ENCODE measurements at regions not wholly inside any gene's neighbourhood (a gene's known extent, or its start where the extent isn't known, plus 50 kb on each side); places are given as distances from the start of the nearest gene placed in this dataset.

DNA sequence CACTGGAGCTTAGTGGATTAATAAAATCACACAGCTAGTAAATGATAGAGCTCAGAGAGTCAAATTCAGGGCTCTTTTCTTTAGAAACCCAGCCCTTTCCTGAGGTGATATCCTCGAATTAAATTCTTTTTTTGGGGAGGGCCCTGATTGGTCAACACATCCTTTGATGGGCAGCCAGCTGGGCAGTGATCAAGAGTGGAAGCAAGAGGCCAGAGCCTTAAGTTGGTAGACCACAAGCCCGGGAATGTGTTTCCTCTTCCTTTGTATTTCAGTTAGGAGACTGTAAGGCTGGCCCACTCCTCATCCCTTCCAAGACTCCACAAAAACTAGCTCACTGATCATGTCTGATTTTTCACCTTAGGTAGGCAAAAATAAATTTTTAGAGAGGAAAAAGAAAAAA is 640.5 kb downstream of the DHX35 start:
- no peaks in the 10 kb centered on the region for H3K36me3 ChIP-seq (ENCODE audit: control insufficient read depth, insufficient read depth, low read length)
- H3K4me3 ChIP-seq (ENCODE audit: low read length): no peak overlapping the region
- H3K27ac ChIP-seq (ENCODE audit: low read depth, low read length): no peak overlapping the region
- H3K27me3 ChIP-seq (ENCODE audit: control insufficient read depth, insufficient read depth, low read length): no peaks in the 10 kb centered on the region
- H3K4me1 ChIP-seq (ENCODE audit: control insufficient read depth, insufficient read depth, low read length): no peaks in the 10 kb centered on the region
- no peak overlapping the region for H3K9ac ChIP-seq (ENCODE audit: low read length)

DNA sequence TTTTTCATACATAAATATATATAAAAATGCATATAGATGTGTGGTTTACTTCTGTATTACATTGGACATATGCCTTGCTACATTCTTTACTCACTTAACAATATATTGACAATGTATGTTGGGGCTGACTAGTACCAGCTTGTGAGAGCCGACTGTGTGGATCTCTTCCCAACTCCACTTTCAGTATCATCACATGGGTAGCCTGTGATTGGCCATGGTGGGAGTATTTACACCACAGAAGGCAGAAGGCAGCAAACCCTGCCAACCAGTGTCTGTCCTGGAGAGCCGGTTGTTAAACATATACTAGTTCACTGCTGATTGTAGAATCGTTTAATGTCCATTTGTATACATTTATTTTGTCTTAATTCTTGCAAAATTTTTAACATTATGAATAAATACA is 638.7 kb downstream of the DHX35 start:
- Histone ChIP-seq H3K27me3 (ENCODE audit: control insufficient read depth, insufficient read depth, low read length) (no peaks in the 10 kb centered on the region), H3K27ac (ENCODE audit: low read depth, low read length) (no peak overlapping the region), H3K4me3 (ENCODE audit: low read length) (no peak overlapping the region)

DNA sequence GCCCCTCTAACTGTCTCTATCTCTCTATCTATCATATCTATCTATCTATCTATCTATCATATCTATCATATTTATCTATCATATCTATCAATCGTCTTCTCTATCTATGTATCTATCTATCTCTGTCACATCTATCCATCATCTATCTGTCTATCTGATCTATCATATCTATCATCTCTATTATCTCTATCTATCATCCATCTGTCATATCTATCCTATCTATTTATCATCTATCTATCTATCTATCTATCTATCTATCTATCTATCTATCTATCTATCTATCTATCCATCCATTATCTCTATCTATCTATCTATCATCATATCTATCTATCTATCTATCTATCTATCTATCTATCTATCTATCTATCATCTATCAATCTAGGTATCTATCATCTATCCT is 638.0 kb downstream of the DHX35 start:
- H3K9ac ChIP-seq (ENCODE audit: low read length): no peak overlapping the region
- H3K27ac ChIP-seq (ENCODE audit: low read depth, low read length): no peak overlapping the region

More for the DNA sequence above, 638.7 kb downstream of the DHX35 start:
- no peak overlapping the region for H3K9ac ChIP-seq (ENCODE audit: low read length)
- H3K4me1 ChIP-seq (ENCODE audit: control insufficient read depth, insufficient read depth, low read length): no peaks in the 10 kb centered on the region
- H3K36me3 ChIP-seq (ENCODE audit: control insufficient read depth, insufficient read depth, low read length): no peaks in the 10 kb centered on the region

DNA sequence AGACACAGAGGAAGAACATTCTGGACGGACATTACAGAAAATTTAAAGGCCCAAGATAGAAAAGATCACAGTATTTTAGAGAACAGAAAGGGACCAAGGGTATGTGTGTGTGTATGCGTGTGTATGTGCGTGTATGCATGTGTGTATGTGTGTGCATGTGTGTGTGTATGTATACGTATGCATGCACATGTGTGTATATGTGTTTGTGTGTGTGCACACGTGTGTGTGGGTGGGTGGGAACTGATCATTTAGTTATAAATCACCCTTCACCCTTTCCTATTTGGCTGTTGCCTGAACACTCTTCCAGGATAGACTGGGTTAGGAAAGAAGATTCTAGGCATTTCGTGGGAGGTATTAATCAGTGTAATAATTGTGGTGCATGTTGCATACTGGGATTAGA is 634.4 kb downstream of the DHX35 start:
- H3K4me1 ChIP-seq (ENCODE audit: control insufficient read depth, insufficient read depth, low read length): no peaks in the 10 kb centered on the region
- no peak overlapping the region for H3K27ac ChIP-seq (ENCODE audit: low read depth, low read length)
- no peak overlapping the region for H3K9ac ChIP-seq (ENCODE audit: low read length)
- H3K4me3 ChIP-seq (ENCODE audit: low read length): no peak overlapping the region
- H3K36me3 ChIP-seq (ENCODE audit: control insufficient read depth, insufficient read depth, low read length): no peaks in the 10 kb centered on the region
- no peaks in the 10 kb centered on the region for H3K27me3 ChIP-seq (ENCODE audit: control insufficient read depth, insufficient read depth, low read length)

More for the DNA sequence above, 638.0 kb downstream of the DHX35 start:
- Histone ChIP-seq H3K36me3 (ENCODE audit: control insufficient read depth, insufficient read depth, low read length) (no peaks in the 10 kb centered on the region), H3K27me3 (ENCODE audit: control insufficient read depth, insufficient read depth, low read length) (no peaks in the 10 kb centered on the region), H3K4me3 (ENCODE audit: low read length) (no peak overlapping the region), H3K4me1 (ENCODE audit: control insufficient read depth, insufficient read depth, low read length) (no peaks in the 10 kb centered on the region)

DNA sequence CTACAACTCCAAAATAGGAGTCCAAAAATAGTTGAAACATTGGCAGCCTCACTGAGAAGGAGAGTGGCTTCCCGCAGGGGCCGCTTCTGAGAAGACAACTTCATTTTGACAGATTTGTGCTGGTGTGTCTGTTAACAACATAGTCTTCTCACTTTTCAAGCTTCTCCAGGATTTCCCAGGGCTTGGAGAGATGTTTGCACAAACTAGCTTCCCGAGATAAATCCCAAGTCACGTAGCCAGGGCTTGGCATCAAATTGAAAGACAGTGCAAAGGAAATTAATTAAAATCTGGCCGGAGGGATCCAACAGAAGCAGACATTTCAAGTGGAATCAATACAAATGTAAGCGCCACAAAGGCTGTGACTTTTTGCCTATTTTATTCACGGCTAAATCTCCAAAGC is 630.2 kb downstream of the DHX35 start:
- H3K9ac ChIP-seq (ENCODE audit: low read length): no peak overlapping the region
- peaks cover 2% of the 10 kb centered on the region for H3K4me1 ChIP-seq (ENCODE audit: control insufficient read depth, insufficient read depth, low read length)
- H3K27ac ChIP-seq (ENCODE audit: low read depth, low read length): no peak overlapping the region
- no peaks in the 10 kb centered on the region for H3K36me3 ChIP-seq (ENCODE audit: control insufficient read depth, insufficient read depth, low read length)
- H3K27me3 ChIP-seq (ENCODE audit: control insufficient read depth, insufficient read depth, low read length): no peaks in the 10 kb centered on the region
- no peak overlapping the region for H3K4me3 ChIP-seq (ENCODE audit: low read length)

DNA sequence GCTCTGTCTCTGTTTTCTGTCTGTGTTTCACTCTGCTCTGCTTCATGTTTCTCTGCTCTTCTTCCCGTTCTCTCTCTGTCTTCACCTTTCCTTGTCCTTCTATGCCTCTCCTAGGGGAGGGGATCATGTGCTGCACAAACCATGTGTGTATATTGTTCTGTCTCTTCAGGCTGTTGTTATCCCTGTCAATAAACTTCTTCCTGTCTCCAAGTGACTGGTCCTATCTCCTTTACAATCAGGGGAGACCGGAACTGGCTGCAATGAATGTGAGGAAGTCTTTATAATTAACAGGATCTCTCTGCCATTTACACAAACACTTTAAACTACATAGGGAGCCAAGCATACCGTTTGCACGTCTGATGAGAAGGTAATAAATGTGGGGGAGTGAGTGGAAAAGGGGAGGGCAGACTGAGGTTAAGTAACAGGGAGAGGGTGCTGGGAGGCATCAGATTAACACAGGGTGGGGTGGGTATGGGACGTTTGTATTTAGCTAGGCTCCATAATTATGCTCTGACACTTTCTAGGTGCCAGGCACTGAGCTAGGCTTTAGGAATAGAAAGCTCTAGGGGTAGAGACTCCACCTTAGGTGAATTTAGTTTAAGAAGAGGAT is 626.1 kb downstream of the DHX35 start:
- Histone ChIP-seq H3K27me3 (ENCODE audit: control insufficient read depth, insufficient read depth, low read length) (no peaks in the 10 kb centered on the region), H3K4me1 (ENCODE audit: control insufficient read depth, insufficient read depth, low read length) (peaks cover 2% of the 10 kb centered on the region), H3K9ac (ENCODE audit: low read length) (no peak overlapping the region), H3K36me3 (ENCODE audit: control insufficient read depth, insufficient read depth, low read length) (no peaks in the 10 kb centered on the region), H3K27ac (ENCODE audit: low read depth, low read length) (no peak overlapping the region), H3K4me3 (ENCODE audit: low read length) (no peak overlapping the region)

DNA sequence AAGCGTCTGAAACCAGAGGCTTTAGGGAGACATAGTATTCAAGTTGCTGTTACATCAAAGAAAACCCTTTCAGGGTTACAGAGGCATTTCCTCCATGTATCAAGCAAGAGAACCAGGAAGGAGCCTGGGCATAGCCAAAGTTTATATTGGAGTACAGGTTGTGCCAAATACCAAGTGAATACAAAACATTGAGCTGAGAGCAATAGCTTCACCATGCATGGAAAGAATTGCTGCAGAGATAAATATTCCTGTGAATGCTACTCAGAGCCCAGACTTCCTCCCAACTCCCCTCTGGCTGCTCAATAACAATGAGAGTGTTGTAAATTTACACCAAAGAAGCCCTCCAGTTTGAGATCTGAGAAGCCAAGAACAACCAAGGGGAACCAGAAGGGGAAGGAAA is 618.9 kb downstream of the DHX35 start:
- no peaks in the 10 kb centered on the region for H3K4me1 ChIP-seq (ENCODE audit: control insufficient read depth, insufficient read depth, low read length)
- no peaks in the 10 kb centered on the region for H3K36me3 ChIP-seq (ENCODE audit: control insufficient read depth, insufficient read depth, low read length)
- no peak overlapping the region for H3K4me3 ChIP-seq (ENCODE audit: low read length)
- no peaks in the 10 kb centered on the region for H3K27me3 ChIP-seq (ENCODE audit: control insufficient read depth, insufficient read depth, low read length)
- peak overlapping the region; percentile 33 for H3K27ac ChIP-seq (ENCODE audit: low read depth, low read length)
- no peak overlapping the region for H3K9ac ChIP-seq (ENCODE audit: low read length)

DNA sequence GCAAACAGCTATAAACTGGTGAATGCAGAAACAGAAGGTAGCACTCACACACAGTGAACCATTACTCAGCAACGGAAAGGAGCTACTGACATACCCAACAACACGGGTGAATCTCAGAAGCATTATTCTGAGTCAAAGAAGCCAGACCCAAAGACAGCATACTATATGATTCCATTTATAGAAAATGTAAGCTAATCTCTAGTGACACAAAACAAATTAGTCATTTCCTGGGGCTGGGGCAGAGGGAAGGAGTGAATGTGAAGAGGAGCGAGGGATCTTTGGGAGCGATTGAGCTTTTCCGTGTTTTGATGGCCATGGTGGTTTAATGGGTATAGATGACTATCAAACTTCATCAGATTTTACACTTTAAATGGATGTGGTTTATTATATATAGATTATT is 614.6 kb downstream of the DHX35 start:
- H3K4me1 ChIP-seq (ENCODE audit: control insufficient read depth, insufficient read depth, low read length): no peaks in the 10 kb centered on the region
- no peaks in the 10 kb centered on the region for H3K36me3 ChIP-seq (ENCODE audit: control insufficient read depth, insufficient read depth, low read length)
- no peak overlapping the region for H3K27ac ChIP-seq (ENCODE audit: low read depth, low read length)
- H3K27me3 ChIP-seq (ENCODE audit: control insufficient read depth, insufficient read depth, low read length): no peaks in the 10 kb centered on the region
- no peak overlapping the region for H3K4me3 ChIP-seq (ENCODE audit: low read length)
- no peak overlapping the region for H3K9ac ChIP-seq (ENCODE audit: low read length)

DNA sequence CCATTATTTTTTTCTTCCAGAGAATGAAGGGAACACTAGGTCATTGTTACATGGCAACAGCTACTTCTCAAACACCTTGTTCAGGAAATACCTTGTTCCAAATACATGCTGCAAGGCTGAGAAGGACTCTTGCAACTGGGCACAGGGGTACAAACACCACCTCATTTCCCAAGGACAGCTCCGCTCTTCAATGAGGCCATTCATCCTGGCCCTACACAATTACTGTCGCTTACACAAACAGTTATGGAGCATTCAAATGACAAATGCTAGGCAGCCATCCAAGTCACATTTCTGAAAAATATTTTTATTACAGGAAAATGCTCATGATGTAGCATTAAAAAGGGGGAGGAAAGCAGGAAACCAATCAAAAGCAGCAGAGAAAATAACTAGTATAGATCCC is 611.9 kb downstream of the DHX35 start:
- no peak overlapping the region for H3K9ac ChIP-seq (ENCODE audit: low read length)
- no peaks in the 10 kb centered on the region for H3K36me3 ChIP-seq (ENCODE audit: control insufficient read depth, insufficient read depth, low read length)
- no peaks in the 10 kb centered on the region for H3K27me3 ChIP-seq (ENCODE audit: control insufficient read depth, insufficient read depth, low read length)
- no peaks in the 10 kb centered on the region for H3K4me1 ChIP-seq (ENCODE audit: control insufficient read depth, insufficient read depth, low read length)
- H3K27ac ChIP-seq (ENCODE audit: low read depth, low read length): no peak overlapping the region
- no peak overlapping the region for H3K4me3 ChIP-seq (ENCODE audit: low read length)

DNA sequence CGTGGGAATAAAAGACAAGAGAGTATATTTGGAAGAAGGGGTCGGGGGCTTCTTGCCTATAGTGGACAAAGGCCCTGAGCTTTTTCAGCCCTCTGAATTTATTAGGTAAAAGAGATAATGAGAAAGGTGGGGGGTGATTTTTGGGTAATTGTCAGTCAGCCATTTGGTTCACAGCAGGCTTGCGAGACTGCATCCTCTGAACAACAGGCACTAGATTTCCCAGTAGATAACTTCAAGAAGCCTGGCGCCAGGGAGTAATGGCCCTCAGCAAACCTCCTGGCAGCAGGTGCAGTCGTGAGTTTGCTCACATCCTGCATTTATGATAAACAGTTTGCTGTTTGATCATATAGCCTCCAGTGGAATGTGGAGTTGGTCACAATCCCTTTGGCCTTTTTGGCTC is 609.0 kb downstream of the DHX35 start:
- Histone ChIP-seq H3K27me3 (ENCODE audit: control insufficient read depth, insufficient read depth, low read length) (no peaks in the 10 kb centered on the region), H3K4me3 (ENCODE audit: low read length) (no peak overlapping the region), H3K4me1 (ENCODE audit: control insufficient read depth, insufficient read depth, low read length) (no peaks in the 10 kb centered on the region), H3K36me3 (ENCODE audit: control insufficient read depth, insufficient read depth, low read length) (no peaks in the 10 kb centered on the region), H3K27ac (ENCODE audit: low read depth, low read length) (no peak overlapping the region), H3K9ac (ENCODE audit: low read length) (no peak overlapping the region)

DNA sequence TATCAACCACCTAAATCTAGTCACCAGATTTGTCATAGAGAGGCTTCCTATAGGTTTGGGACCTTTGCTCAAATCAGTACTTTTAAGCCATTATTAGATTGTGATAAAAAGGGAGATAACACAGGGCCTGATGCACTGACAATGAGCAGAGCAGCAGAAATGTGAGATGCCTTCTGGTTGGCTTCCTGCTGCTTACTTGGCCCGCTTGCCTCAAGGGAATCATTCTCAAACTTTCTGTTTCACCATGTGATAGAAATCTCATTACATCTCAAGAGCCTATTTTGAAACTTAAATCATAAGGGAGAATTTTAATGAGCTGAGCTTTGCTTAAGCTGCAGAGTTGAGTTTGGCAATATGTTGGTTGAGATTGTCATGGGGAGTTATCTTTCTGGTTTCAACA is 606.0 kb downstream of the DHX35 start:
- no peaks in the 10 kb centered on the region for H3K4me1 ChIP-seq (ENCODE audit: control insufficient read depth, insufficient read depth, low read length)
- H3K27ac ChIP-seq (ENCODE audit: low read depth, low read length): no peak overlapping the region
- no peaks in the 10 kb centered on the region for H3K36me3 ChIP-seq (ENCODE audit: control insufficient read depth, insufficient read depth, low read length)
- H3K9ac ChIP-seq (ENCODE audit: low read length): no peak overlapping the region
- H3K4me3 ChIP-seq (ENCODE audit: low read length): no peak overlapping the region
- H3K27me3 ChIP-seq (ENCODE audit: control insufficient read depth, insufficient read depth, low read length): no peaks in the 10 kb centered on the region

DNA sequence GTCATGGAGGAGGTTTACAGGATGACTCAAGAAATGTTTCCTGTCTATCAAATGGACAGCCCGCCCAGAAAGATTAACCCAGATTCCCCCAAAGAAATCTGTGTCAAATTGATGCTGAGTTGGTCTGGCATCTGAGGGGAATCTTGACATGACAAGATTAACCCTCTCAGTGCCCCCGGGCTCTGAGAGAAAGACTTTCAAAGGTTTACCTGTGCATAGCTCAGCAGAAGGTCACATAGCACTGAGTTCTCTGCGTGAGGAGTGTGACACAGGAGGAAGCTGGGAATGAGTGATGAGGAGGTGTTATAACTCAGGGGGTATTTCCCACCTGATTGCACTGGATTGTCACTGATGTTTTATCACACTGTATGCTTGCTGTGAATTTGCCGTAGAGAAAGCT is 601.2 kb downstream of the DHX35 start:
- Histone ChIP-seq H3K9ac (ENCODE audit: low read length) (no peak overlapping the region), H3K4me1 (ENCODE audit: control insufficient read depth, insufficient read depth, low read length) (no peaks in the 10 kb centered on the region), H3K27ac (ENCODE audit: low read depth, low read length) (no peak overlapping the region), H3K4me3 (ENCODE audit: low read length) (no peak overlapping the region), H3K27me3 (ENCODE audit: control insufficient read depth, insufficient read depth, low read length) (no peaks in the 10 kb centered on the region), H3K36me3 (ENCODE audit: control insufficient read depth, insufficient read depth, low read length) (no peaks in the 10 kb centered on the region)

DNA sequence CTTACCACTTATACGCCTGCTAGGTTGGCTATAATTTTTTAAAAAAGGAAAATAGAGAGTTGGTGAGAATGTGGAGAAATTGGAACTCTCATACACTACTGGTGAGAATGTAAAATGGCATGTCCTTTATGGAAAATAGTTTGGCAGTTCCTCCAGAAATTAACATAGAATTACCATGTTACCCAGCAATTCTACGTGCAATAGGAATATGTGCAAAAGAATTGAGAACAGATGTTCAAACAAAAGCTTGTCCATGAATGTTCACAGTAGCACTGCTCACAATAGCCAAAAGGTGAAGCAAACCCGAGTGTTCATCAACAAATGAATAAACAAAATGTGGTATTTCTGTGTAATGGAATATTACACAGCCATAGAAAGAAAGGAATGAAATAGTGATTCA is 592.2 kb downstream of the DHX35 start:
- H3K36me3 ChIP-seq (ENCODE audit: control insufficient read depth, insufficient read depth, low read length): no peaks in the 10 kb centered on the region
- H3K4me3 ChIP-seq (ENCODE audit: low read length): no peak overlapping the region
- H3K9ac ChIP-seq (ENCODE audit: low read length): no peak overlapping the region
- H3K27me3 ChIP-seq (ENCODE audit: control insufficient read depth, insufficient read depth, low read length): no peaks in the 10 kb centered on the region
- no peaks in the 10 kb centered on the region for H3K4me1 ChIP-seq (ENCODE audit: control insufficient read depth, insufficient read depth, low read length)
- H3K27ac ChIP-seq (ENCODE audit: low read depth, low read length): no peak overlapping the region

Data from rectal smooth muscle tissue (tissue), 1 donor.